ENCODE measurements at regions not wholly inside any gene's neighbourhood (a gene's known extent, or its start where the extent isn't known, plus 50 kb on each side); places are given as distances from the start of the nearest gene placed in this dataset.

DNA sequence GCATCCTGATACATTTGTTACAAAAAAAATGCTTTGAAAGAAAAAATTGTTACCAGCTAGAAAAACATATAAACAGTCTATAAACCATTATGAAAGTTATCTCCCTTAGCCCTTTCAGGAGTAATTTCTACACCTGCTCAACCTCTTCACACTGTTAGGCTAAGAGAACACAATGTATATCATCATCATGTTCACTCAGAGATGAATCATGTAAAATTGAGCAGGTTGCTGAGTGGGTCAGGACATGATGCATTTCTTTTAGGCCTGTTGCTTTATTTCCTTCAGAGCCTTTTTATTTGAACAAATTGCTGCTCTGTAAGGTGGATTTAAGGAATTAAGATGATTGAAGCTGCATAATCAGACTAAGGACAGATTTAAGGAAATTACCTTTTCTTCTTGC lies 531.3 kb upstream of the MAN1A1 start:
- TF ChIP-seq ZNF514 (tag by site-specific recombination; IDR thresholded peaks at IDR 0.05) (no peak), REST (tag by site-specific recombination; IDR thresholded peaks at IDR 0.05) (no peak), ZNF155 (tag by site-specific recombination; IDR thresholded peaks at IDR 0.05) (no peak), ZNF23 (tag by site-specific recombination; IDR thresholded peaks at IDR 0.05; ENCODE audit: borderline replicate concordance) (no peak), ZNF24 (tag by site-specific recombination; IDR thresholded peaks at IDR 0.05) (no peak), ELK4 (IDR thresholded peaks at IDR 0.05; ENCODE audit: borderline replicate concordance, low read depth, low read length) (no peak), ZNF792 (tag by site-specific recombination; IDR thresholded peaks at IDR 0.05) (no peak), RBAK (tag by site-specific recombination; IDR thresholded peaks at IDR 0.05) (no peak), ZNF48 (tag by site-specific recombination; IDR thresholded peaks at IDR 0.05) (no peak), ZNF391 (tag by site-specific recombination; IDR thresholded peaks at IDR 0.05; ENCODE audit: borderline replicate concordance, low read depth) (no peak), REPIN1 (tag by site-specific recombination; IDR thresholded peaks at IDR 0.05; ENCODE audit: low read depth) (no peak), SP3 (tag by site-specific recombination; IDR thresholded peaks at IDR 0.05) (no peak)
- TF ChIP-seq, protein P1, sequence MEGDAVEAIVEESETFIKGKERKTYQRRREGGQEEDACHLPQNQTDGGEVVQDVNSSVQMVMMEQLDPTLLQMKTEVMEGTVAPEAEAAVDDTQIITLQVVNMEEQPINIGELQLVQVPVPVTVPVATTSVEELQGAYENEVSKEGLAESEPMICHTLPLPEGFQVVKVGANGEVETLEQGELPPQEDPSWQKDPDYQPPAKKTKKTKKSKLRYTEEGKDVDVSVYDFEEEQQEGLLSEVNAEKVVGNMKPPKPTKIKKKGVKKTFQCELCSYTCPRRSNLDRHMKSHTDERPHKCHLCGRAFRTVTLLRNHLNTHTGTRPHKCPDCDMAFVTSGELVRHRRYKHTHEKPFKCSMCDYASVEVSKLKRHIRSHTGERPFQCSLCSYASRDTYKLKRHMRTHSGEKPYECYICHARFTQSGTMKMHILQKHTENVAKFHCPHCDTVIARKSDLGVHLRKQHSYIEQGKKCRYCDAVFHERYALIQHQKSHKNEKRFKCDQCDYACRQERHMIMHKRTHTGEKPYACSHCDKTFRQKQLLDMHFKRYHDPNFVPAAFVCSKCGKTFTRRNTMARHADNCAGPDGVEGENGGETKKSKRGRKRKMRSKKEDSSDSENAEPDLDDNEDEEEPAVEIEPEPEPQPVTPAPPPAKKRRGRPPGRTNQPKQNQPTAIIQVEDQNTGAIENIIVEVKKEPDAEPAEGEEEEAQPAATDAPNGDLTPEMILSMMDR (tag by site-specific recombination; IDR thresholded peaks at IDR 0.05), result no peak

All from HEK293 (cell line).